Transverse colon (tissue), 4 donors: ENCODE measurements at regions not wholly inside any gene's neighbourhood (a gene's known extent, or its start where the extent isn't known, plus 50 kb on each side); places are given as distances from the start of the nearest gene placed in this dataset.

Experiments used
- POLR2AphosphoS5 ChIP-seq, 3 donors: sonication (generic); formaldehyde crosslinking; IDR thresholded peaks; one replicate each; pipeline ENCODE4 v1.6.1; 2016; ENCODE audit warnings: antibody characterized with exemption in 3 of 3
- TF ChIP-seq, protein P1 (sequence below), 5 experiments: fragments of 200-600 bp in 3 of 5; fragments of 450-650 bp in 2 of 5; sonication (generic) in 3 of 5; IDR thresholded peaks; 1 replicate in 2 of 5; 2 replicates in 3 of 5; pipeline ENCODE4 v1.5.1; 2016 to 2017; ENCODE audit warnings: antibody characterized with exemption in 5 of 5, inconsistent platforms in 3 of 5, mild to moderate bottlenecking in 2 of 5, moderate library complexity in 1 of 5

GRCh38 chr2:114294741-114295140 is 147.7 kb upstream of the DPP10 start:
- TF ChIP-seq POLR2AphosphoS5 (IDR thresholded peaks at IDR 0.05) = no peak
- TF ChIP-seq, protein P1, sequence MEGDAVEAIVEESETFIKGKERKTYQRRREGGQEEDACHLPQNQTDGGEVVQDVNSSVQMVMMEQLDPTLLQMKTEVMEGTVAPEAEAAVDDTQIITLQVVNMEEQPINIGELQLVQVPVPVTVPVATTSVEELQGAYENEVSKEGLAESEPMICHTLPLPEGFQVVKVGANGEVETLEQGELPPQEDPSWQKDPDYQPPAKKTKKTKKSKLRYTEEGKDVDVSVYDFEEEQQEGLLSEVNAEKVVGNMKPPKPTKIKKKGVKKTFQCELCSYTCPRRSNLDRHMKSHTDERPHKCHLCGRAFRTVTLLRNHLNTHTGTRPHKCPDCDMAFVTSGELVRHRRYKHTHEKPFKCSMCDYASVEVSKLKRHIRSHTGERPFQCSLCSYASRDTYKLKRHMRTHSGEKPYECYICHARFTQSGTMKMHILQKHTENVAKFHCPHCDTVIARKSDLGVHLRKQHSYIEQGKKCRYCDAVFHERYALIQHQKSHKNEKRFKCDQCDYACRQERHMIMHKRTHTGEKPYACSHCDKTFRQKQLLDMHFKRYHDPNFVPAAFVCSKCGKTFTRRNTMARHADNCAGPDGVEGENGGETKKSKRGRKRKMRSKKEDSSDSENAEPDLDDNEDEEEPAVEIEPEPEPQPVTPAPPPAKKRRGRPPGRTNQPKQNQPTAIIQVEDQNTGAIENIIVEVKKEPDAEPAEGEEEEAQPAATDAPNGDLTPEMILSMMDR (IDR thresholded peaks at IDR 0.05) = no peak
